ENCODE measurements at regions not wholly inside any gene's neighbourhood (a gene's known extent, or its start where the extent isn't known, plus 50 kb on each side); places are given as distances from the start of the nearest gene placed in this dataset.

DNA sequence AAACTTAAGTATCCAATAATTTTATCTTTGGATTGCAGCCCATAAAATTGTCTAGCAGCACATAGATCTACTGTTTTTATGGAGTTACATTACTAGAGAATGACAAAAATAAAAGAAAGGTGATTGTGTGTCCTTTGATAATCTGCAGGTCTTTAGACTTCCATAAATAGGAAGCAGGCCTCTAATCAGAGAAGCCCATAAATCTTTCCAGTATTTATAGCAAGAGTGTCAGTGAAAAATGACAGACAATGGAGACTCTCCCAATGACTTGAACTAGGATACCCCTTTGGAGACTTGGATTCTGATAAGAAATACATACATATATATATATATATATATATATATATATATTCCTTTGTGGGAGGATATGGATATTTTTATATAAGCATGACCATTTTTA is 351.2 kb downstream of the PCDH17 start (continued):
- TF ChIP-seq, protein P1, sequence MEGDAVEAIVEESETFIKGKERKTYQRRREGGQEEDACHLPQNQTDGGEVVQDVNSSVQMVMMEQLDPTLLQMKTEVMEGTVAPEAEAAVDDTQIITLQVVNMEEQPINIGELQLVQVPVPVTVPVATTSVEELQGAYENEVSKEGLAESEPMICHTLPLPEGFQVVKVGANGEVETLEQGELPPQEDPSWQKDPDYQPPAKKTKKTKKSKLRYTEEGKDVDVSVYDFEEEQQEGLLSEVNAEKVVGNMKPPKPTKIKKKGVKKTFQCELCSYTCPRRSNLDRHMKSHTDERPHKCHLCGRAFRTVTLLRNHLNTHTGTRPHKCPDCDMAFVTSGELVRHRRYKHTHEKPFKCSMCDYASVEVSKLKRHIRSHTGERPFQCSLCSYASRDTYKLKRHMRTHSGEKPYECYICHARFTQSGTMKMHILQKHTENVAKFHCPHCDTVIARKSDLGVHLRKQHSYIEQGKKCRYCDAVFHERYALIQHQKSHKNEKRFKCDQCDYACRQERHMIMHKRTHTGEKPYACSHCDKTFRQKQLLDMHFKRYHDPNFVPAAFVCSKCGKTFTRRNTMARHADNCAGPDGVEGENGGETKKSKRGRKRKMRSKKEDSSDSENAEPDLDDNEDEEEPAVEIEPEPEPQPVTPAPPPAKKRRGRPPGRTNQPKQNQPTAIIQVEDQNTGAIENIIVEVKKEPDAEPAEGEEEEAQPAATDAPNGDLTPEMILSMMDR (conservative IDR thresholded peaks at IDR 0.05; ENCODE audit: low read depth in 2 of 2) = no peak
- TF ChIP-seq EZH2phosphoT487 (IDR thresholded peaks at IDR 0.05; ENCODE audit: unreplicated experiment) (no peak), EZH2 (IDR thresholded peaks at IDR 0.05; ENCODE audit: low read depth, unreplicated experiment) (no peak)

DNA sequence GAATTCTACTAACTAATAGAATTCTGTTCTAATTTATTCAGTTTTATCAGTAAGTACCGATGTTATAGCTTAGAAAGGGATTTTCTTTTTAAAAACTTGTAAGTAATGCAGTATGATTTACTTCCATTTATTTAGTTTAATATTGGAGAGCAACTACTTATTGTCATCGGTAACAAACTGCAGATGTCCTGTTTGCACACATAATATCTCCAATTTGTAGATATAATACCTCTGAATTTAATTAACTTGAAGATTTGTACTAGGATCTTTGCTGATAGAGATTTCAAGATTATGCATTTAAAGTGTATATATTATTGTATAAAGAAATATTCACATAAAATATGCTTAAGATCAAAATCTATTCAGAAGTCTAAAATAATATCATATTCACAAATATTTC is 356.7 kb downstream of the PCDH17 start:
- no peak for DNase-seq (ENCODE audit: low spot score)
- Mint-ChIP-seq H3K4me1 (no peaks in the 10 kb centered on the region), H3K27me3 (ENCODE audit: insufficient read depth, low read depth, poor library complexity) (no peaks in the 10 kb centered on the region), H3K36me3 (ENCODE audit: low read depth) (no peaks in the 10 kb centered on the region; the same call in 2 of the 3 replicates), H3K9me3 (peaks cover 4% of the 10 kb centered on the region; the same call in 1 of the 3 replicates), H3K27ac (no peak overlapping the region), H3K4me3 (no peak overlapping the region)
- no peaks in the 10 kb centered on the region for H4K20me1 ChIP-seq (replicated peaks; ENCODE audit: insufficient read depth)
- no peaks in the 10 kb centered on the region for H3K36me3 ChIP-seq (ENCODE audit: insufficient read depth)
- H3K27me3 ChIP-seq (ENCODE audit: insufficient read depth) = no peaks in the 10 kb centered on the region
- H3F3A ChIP-seq (replicated peaks; ENCODE audit: low read depth) = no peaks in the 10 kb centered on the region
- H3K4me2 ChIP-seq = no peak overlapping the region
- no peak overlapping the region for H2AFZ ChIP-seq
- H3K4me1 ChIP-seq (ENCODE audit: insufficient read depth) = no peaks in the 10 kb centered on the region
- H3K27ac ChIP-seq (ENCODE audit: low read depth) = no peak overlapping the region
- H3K4me3 ChIP-seq = no peak overlapping the region
- no peak for ATAC-seq
- no peaks in the 10 kb centered on the region for H3K9me2 ChIP-seq (ENCODE audit: insufficient read depth)
- no peaks in the 10 kb centered on the region for H3K79me2 ChIP-seq (replicated peaks; ENCODE audit: insufficient read depth)
- TF ChIP-seq, protein P2, sequence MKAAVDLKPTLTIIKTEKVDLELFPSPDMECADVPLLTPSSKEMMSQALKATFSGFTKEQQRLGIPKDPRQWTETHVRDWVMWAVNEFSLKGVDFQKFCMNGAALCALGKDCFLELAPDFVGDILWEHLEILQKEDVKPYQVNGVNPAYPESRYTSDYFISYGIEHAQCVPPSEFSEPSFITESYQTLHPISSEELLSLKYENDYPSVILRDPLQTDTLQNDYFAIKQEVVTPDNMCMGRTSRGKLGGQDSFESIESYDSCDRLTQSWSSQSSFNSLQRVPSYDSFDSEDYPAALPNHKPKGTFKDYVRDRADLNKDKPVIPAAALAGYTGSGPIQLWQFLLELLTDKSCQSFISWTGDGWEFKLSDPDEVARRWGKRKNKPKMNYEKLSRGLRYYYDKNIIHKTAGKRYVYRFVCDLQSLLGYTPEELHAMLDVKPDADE (IDR thresholded peaks at IDR 0.05) = no peak
- TF ChIP-seq NANOG (IDR thresholded peaks at IDR 0.05; ENCODE audit: borderline replicate concordance) (no peak), JUNB (IDR thresholded peaks at IDR 0.05; ENCODE audit: unreplicated experiment) (no peak), POLR2AphosphoS5 (IDR thresholded peaks at IDR 0.05; ENCODE audit: low read depth) (no peak), EZH2 (IDR thresholded peaks at IDR 0.05; ENCODE audit: low read depth, unreplicated experiment) (no peak), ZNF331 (CRISPR knock-in tag; IDR thresholded peaks at IDR 0.05; ENCODE audit: low read depth) (no peak)
- TF ChIP-seq, protein P3, sequence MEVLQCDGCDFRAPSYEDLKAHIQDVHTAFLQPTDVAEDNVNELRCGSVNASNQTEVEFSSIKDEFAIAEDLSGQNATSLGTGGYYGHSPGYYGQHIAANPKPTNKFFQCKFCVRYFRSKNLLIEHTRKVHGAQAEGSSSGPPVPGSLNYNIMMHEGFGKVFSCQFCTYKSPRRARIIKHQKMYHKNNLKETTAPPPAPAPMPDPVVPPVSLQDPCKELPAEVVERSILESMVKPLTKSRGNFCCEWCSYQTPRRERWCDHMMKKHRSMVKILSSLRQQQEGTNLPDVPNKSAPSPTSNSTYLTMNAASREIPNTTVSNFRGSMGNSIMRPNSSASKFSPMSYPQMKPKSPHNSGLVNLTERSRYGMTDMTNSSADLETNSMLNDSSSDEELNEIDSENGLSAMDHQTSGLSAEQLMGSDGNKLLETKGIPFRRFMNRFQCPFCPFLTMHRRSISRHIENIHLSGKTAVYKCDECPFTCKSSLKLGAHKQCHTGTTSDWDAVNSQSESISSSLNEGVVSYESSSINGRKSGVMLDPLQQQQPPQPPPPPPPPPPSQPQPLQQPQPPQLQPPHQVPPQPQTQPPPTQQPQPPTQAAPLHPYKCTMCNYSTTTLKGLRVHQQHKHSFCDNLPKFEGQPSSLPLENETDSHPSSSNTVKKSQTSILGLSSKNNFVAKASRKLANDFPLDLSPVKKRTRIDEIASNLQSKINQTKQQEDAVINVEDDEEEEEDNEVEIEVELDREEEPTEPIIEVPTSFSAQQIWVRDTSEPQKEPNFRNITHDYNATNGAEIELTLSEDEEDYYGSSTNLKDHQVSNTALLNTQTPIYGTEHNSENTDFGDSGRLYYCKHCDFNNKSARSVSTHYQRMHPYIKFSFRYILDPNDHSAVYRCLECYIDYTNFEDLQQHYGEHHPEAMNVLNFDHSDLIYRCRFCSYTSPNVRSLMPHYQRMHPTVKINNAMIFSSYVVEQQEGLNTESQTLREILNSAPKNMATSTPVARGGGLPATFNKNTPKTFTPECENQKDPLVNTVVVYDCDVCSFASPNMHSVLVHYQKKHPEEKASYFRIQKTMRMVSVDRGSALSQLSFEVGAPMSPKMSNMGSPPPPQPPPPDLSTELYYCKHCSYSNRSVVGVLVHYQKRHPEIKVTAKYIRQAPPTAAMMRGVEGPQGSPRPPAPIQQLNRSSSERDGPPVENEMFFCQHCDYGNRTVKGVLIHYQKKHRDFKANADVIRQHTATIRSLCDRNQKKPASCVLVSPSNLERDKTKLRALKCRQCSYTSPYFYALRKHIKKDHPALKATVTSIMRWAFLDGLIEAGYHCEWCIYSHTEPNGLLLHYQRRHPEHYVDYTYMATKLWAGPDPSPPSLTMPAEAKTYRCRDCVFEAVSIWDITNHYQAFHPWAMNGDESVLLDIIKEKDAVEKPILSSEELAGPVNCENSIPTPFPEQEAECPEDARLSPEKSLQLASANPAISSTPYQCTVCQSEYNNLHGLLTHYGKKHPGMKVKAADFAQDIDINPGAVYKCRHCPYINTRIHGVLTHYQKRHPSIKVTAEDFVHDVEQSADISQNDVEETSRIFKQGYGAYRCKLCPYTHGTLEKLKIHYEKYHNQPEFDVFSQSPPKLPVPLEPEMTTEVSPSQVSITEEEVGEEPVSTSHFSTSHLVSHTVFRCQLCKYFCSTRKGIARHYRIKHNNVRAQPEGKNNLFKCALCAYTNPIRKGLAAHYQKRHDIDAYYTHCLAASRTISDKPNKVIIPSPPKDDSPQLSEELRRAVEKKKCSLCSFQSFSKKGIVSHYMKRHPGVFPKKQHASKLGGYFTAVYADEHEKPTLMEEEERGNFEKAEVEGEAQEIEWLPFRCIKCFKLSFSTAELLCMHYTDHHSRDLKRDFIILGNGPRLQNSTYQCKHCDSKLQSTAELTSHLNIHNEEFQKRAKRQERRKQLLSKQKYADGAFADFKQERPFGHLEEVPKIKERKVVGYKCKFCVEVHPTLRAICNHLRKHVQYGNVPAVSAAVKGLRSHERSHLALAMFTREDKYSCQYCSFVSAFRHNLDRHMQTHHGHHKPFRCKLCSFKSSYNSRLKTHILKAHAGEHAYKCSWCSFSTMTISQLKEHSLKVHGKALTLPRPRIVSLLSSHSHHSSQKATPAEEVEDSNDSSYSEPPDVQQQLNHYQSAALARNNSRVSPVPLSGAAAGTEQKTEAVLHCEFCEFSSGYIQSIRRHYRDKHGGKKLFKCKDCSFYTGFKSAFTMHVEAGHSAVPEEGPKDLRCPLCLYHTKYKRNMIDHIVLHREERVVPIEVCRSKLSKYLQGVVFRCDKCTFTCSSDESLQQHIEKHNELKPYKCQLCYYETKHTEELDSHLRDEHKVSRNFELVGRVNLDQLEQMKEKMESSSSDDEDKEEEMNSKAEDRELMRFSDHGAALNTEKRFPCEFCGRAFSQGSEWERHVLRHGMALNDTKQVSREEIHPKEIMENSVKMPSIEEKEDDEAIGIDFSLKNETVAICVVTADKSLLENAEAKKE (CRISPR knock-in tag; IDR thresholded peaks at IDR 0.05) = no peak
- TF ChIP-seq, protein P4, sequence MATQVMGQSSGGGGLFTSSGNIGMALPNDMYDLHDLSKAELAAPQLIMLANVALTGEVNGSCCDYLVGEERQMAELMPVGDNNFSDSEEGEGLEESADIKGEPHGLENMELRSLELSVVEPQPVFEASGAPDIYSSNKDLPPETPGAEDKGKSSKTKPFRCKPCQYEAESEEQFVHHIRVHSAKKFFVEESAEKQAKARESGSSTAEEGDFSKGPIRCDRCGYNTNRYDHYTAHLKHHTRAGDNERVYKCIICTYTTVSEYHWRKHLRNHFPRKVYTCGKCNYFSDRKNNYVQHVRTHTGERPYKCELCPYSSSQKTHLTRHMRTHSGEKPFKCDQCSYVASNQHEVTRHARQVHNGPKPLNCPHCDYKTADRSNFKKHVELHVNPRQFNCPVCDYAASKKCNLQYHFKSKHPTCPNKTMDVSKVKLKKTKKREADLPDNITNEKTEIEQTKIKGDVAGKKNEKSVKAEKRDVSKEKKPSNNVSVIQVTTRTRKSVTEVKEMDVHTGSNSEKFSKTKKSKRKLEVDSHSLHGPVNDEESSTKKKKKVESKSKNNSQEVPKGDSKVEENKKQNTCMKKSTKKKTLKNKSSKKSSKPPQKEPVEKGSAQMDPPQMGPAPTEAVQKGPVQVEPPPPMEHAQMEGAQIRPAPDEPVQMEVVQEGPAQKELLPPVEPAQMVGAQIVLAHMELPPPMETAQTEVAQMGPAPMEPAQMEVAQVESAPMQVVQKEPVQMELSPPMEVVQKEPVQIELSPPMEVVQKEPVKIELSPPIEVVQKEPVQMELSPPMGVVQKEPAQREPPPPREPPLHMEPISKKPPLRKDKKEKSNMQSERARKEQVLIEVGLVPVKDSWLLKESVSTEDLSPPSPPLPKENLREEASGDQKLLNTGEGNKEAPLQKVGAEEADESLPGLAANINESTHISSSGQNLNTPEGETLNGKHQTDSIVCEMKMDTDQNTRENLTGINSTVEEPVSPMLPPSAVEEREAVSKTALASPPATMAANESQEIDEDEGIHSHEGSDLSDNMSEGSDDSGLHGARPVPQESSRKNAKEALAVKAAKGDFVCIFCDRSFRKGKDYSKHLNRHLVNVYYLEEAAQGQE (IDR thresholded peaks at IDR 0.05; ENCODE audit: unreplicated experiment) = no peak
- TF ChIP-seq, protein P1 (conservative IDR thresholded peaks at IDR 0.05; ENCODE audit: low read depth in 2 of 2) = no peak

All from GM23338 (cell line).